NB4 (cell line): ENCODE measurements at regions not wholly inside any gene's neighbourhood (a gene's known extent, or its start where the extent isn't known, plus 50 kb on each side); places are given as distances from the start of the nearest gene placed in this dataset.

Source experiments
- MYC ChIP-seq: IDR thresholded peaks from 2 replicates; pipeline ENCODE4 v1.6.1; 2011; ENCODE audit warnings: low read depth, low read length
- POLR2A ChIP-seq: IDR thresholded peaks from 2 replicates; pipeline ENCODE4 v1.6.1; 2011; ENCODE audit warnings: mild to moderate bottlenecking; ENCODE audit not compliant: insufficient read length; ENCODE audit errors: extremely low read depth
- TF ChIP-seq, protein P1 (sequence below): IDR thresholded peaks from one replicate; pipeline ENCODE4 v1.5.1; 2012; ENCODE audit warnings: low read depth, low read length

DNA sequence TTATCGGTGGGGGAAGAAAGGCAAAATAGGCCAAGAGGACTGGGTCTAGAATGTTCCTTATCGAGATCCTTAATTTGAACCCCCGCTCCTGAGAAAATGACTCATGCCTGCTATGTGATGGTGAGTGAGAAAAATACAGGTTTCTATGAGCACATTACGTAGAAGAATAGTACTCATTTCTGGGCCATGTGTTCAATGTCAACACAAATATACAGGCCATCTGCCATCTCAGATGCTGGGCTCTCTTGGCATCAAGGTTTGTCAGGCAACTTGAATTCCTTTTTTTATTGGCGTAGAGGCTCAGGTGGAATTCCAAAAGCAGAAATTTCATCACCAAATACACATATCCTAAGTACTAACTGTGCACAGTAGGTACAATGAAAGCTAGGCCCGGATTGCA is 81.4 kb upstream of the TRIM2 start:
- no peak for TF ChIP-seq POLR2A
- TF ChIP-seq, protein P1, sequence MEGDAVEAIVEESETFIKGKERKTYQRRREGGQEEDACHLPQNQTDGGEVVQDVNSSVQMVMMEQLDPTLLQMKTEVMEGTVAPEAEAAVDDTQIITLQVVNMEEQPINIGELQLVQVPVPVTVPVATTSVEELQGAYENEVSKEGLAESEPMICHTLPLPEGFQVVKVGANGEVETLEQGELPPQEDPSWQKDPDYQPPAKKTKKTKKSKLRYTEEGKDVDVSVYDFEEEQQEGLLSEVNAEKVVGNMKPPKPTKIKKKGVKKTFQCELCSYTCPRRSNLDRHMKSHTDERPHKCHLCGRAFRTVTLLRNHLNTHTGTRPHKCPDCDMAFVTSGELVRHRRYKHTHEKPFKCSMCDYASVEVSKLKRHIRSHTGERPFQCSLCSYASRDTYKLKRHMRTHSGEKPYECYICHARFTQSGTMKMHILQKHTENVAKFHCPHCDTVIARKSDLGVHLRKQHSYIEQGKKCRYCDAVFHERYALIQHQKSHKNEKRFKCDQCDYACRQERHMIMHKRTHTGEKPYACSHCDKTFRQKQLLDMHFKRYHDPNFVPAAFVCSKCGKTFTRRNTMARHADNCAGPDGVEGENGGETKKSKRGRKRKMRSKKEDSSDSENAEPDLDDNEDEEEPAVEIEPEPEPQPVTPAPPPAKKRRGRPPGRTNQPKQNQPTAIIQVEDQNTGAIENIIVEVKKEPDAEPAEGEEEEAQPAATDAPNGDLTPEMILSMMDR: no peak
- no peak for TF ChIP-seq MYC
